ENCODE measurements at regions not wholly inside any gene's neighbourhood (a gene's known extent, or its start where the extent isn't known, plus 50 kb on each side); places are given as distances from the start of the nearest gene placed in this dataset.
A peak's percentile ranks its signal among the peaks of the same experiment; 100 is the strongest.
"Not testable (repeated sequence)": the region's sequence is repeated elsewhere in the genome, so short reads cannot be mapped to it uniquely, and the experiment has no call there.

DNA sequence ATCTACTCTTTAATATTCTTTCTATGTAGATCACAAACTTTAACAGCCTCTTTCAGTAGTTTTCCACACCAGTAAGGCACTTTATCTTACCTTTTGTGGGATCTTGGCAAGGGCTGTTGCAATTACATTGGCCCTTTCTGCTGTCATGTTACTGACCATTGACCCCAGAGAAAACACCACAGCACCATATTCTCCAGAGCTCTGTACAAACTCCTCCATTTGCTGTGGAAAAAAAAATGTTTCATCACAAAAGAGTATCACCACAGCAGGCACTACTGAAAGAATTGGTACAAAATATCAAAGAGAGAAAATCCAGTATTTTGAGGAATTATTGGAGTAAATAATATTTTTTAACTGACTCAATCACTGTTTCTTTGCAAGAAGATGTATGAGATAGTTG is 62.3 kb upstream of the UGT2A3 start:
- DNase-seq; intact Hi-C loops (cut with DNase I); H3K4me3 ChIP-seq; H3K9me3 ChIP-seq; ATAC-seq; H3K27ac ChIP-seq; H3K27me3 ChIP-seq; H3K4me1 ChIP-seq; H3K36me3 ChIP-seq: not testable (repeated sequence)

DNA sequence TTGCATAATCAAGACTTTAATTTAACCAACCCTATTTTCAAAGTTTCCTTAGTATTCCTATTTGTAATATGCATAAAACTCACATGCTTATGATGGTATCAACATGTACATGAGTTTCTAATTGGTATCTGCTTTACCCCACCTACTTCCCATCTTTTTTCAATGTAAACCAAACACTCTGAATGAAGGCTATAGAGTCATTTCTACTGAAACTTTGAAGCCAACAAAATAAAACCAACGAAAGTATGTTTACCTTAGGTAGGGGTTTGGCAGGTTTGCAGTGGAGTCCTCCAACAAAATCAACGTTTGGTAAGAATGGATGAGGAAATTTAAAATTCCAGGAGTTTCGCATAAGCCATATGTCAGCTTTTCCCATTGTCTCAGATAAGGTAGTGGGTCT is 66.4 kb upstream of the UGT2A3 start:
- H3K36me3 ChIP-seq; H3K27me3 ChIP-seq; intact Hi-C loops (cut with DNase I); H3K4me1 ChIP-seq; DNase-seq; H3K9me3 ChIP-seq; H3K27ac ChIP-seq; ATAC-seq; H3K4me3 ChIP-seq: not testable (repeated sequence)

- H3K4me1 ChIP-seq; DNase-seq; H3K27me3 ChIP-seq; H3K36me3 ChIP-seq; H3K9me3 ChIP-seq; ATAC-seq; H3K4me3 ChIP-seq; intact Hi-C loops (cut with DNase I); H3K27ac ChIP-seq: not testable (repeated sequence)
Observed at GRCh38 chr4:69019538-69020461, 68.2 kb upstream of the UGT2A3 start.

DNA sequence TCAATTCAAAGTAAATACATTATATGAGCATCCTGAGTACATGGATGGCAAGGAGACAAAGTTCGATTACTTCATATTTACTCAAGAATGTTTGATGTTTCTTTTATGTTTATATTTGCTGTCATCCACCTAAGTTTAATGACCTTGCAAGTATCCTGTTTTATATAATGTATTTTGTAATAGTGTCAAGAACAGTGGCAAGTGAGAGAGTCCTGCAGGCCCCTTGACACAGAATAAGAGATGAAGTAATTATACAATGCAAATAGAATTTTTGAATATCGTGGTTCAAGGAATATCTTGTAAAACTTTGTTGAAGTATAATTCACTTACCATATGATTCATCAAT is 68.8 kb upstream of the UGT2A3 start:
- intact Hi-C loops (cut with DNase I); ATAC-seq; H3K27ac ChIP-seq; H3K36me3 ChIP-seq; DNase-seq; H3K9me3 ChIP-seq; H3K4me1 ChIP-seq; H3K4me3 ChIP-seq; H3K27me3 ChIP-seq: not testable (repeated sequence)

DNA sequence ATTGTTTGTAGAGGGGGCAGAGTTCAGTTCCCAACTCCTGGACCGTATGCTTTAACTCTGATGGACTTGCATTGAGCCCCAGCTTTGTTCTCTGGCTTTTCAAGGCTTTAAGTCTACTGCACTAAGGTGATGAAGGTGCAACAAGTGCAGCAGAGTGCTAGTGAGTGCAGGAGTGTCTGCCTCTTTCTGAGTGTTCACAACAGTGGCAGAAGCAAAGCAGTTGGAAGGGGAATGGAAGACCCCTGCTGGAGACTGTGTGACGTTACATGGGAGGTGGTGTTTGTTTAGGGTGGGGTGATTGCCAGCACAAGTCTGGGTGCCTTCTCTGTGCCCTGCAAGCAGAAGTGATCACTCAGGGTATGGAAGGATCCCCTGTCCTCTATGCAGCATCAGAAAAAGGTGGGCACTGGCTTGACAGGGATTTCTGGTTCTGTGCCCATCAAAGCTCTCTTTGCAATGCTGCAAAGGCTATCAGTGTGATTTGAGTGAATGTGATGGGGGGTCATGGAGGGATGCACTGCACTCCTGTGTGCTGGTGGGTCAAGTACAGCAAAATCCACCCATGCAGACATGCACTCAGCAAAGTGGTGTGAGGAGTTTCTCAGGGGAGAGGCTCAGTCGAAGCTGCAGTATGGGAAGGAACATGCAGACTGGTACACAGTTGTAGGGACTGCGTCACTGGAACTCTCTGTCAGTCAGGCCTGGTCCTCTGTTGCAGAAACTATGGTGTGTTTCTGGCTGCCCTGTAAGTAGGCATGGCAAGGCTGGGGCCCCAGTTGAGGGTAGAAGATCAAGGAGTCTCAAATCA is 70.9 kb upstream of the UGT2B7 start:
- Histone ChIP-seq H3K9me3 (no peaks in the 10 kb centered on the region), H3K27me3 (no peaks in the 10 kb centered on the region), H3K4me3 (no peak overlapping the region), H3K4me1 (no peaks in the 10 kb centered on the region), H3K27ac (no peak overlapping the region), H3K36me3 (no peaks in the 10 kb centered on the region)
- ATAC-seq = peak; percentile 57
- intact Hi-C loops (cut with DNase I) = no loop called here
- DNase-seq = no peak
- TF ChIP-seq, protein P1, sequence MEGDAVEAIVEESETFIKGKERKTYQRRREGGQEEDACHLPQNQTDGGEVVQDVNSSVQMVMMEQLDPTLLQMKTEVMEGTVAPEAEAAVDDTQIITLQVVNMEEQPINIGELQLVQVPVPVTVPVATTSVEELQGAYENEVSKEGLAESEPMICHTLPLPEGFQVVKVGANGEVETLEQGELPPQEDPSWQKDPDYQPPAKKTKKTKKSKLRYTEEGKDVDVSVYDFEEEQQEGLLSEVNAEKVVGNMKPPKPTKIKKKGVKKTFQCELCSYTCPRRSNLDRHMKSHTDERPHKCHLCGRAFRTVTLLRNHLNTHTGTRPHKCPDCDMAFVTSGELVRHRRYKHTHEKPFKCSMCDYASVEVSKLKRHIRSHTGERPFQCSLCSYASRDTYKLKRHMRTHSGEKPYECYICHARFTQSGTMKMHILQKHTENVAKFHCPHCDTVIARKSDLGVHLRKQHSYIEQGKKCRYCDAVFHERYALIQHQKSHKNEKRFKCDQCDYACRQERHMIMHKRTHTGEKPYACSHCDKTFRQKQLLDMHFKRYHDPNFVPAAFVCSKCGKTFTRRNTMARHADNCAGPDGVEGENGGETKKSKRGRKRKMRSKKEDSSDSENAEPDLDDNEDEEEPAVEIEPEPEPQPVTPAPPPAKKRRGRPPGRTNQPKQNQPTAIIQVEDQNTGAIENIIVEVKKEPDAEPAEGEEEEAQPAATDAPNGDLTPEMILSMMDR (IDR thresholded peaks at IDR 0.05) = no peak

DNA sequence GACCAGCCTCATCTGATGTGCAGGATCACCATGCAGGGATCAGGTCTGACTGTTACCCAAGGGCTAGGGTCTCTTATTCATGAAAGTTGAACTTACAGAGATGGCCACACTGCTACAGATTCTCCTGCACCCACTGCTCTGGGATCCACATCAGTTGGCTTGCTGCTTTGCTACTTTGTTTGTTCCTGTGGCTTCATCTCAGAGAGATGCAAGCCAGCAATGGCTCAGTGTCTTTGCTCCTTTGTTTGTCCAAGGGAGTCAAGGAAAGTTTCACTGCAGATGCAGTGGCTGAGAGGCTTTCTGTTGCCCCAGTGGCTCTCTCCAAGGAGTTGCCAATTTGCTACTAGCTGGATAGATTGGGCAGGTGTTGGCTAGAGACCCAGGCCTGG is 70.3 kb upstream of the UGT2B7 start:
- Histone ChIP-seq H3K9me3 (no peaks in the 10 kb centered on the region), H3K4me1 (no peaks in the 10 kb centered on the region), H3K36me3 (no peaks in the 10 kb centered on the region), H3K27me3 (no peaks in the 10 kb centered on the region), H3K27ac (no peak overlapping the region), H3K4me3 (no peak overlapping the region)
- TF ChIP-seq, protein P1 (IDR thresholded peaks at IDR 0.05) = no peak
- intact Hi-C loops (cut with DNase I) = no loop called here
- DNase-seq (no peak), ATAC-seq (no peak)

- intact Hi-C loops (cut with DNase I) = no loop called here
- H3K4me3 ChIP-seq = no peak overlapping the region
- no peak overlapping the region for H3K27ac ChIP-seq
- H3K36me3 ChIP-seq = no peaks in the 10 kb centered on the region
- H3K9me3 ChIP-seq = no peaks in the 10 kb centered on the region
- ATAC-seq (no peak), DNase-seq (no peak)
- H3K4me1 ChIP-seq = no peaks in the 10 kb centered on the region
- no peaks in the 10 kb centered on the region for H3K27me3 ChIP-seq
- TF ChIP-seq, protein P1 (IDR thresholded peaks at IDR 0.05) = no peak
Observed at GRCh38 chr4:69026974-69027373, 69.3 kb upstream of the UGT2B7 start.

Data from upper lobe of right lung (tissue), 1 donor.